Astrocyte of the cerebellum (primary cell): ENCODE measurements at regions not wholly inside any gene's neighbourhood (a gene's known extent, or its start where the extent isn't known, plus 50 kb on each side); places are given as distances from the start of the nearest gene placed in this dataset.

ENCODE experiments used
- DNase-seq: peaks from one replicate; pipeline ENCODE4 v3.0.0-alpha.2; 2011; ENCODE audit warnings: low read depth
- H3K4me3 ChIP-seq: 2 replicates; pipeline ENCODE4 v1.5.1; 2011; ENCODE audit warnings: mild to moderate bottlenecking, low read depth, low read length, moderate library complexity
- CTCF ChIP-seq: IDR thresholded peaks from 2 replicates; pipeline ENCODE4 v1.5.1; 2012; ENCODE audit warnings: low read length, low read depth, moderate library complexity, mild to moderate bottlenecking; ENCODE audit errors: missing control alignments
- in situ Hi-C: cut with HindIII; loops from 2 replicates; pipeline ENCODE4 v1.10.0; 2017; ENCODE audit warnings: low sequenced_read_pairs

- no peak for DNase-seq
- H3K4me3 ChIP-seq: no peak overlapping the region
- in situ Hi-C loops: no loop called here
- no peak for TF ChIP-seq CTCF
Observed at GRCh38 chr2:117500721-117501120, 313.8 kb upstream of the DDX18 start.

- H3K4me3 ChIP-seq: no peak overlapping the region
- no peak for DNase-seq
- in situ Hi-C loops: no loop called here
- no peak for TF ChIP-seq CTCF
Observed at GRCh38 chr2:117502121-117502520, 312.4 kb upstream of the DDX18 start.

- H3K4me3 ChIP-seq: no peak overlapping the region
- TF ChIP-seq CTCF: no peak
- DNase-seq: no peak
- in situ Hi-C loops: no loop called here
Observed at GRCh38 chr2:117512307-117512706, 302.2 kb upstream of the DDX18 start.

- no peak for DNase-seq
- TF ChIP-seq CTCF: no peak
- in situ Hi-C loops: no loop called here
- no peak overlapping the region for H3K4me3 ChIP-seq
Observed at GRCh38 chr2:117514371-117514770, 300.1 kb upstream of the DDX18 start.

- DNase-seq: no peak
- in situ Hi-C loops: no loop called here
- no peak for TF ChIP-seq CTCF
- H3K4me3 ChIP-seq: no peak overlapping the region
Observed at GRCh38 chr2:117519238-117519637, 295.3 kb upstream of the DDX18 start.

- in situ Hi-C loops: no loop called here
- no peak overlapping the region for H3K4me3 ChIP-seq
- TF ChIP-seq CTCF: no peak
- no peak for DNase-seq
Observed at GRCh38 chr2:117519721-117520120, 294.8 kb upstream of the DDX18 start.

- in situ Hi-C loops: no loop called here
- no peak overlapping the region for H3K4me3 ChIP-seq
- no peak for TF ChIP-seq CTCF
- no peak for DNase-seq
Observed at GRCh38 chr2:117523267-117523666, 291.2 kb upstream of the DDX18 start.
